ENCODE measurements at regions not wholly inside any gene's neighbourhood (a gene's known extent, or its start where the extent isn't known, plus 50 kb on each side); places are given as distances from the start of the nearest gene placed in this dataset.

DNA sequence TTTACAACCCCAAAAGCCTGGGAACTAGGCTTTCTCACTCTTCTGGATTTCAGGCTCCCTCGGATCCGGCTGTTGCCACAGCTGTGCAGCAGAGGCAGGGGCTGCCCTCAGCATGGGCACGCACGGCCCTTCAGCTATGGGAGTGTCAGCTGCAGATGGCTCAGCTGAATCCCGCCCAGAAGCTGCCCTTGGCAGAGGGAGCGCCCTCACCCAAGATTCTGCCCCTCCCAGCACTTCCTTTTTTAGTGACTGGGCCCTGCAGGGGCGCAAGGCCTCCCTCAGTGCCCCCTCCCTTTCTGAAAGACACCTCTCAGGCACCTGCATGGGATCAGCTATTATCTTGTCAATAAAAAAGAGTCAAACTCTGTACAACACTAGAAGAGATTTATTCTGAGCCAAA, 67.9 kb upstream of the THBS2 start:
- Mint-ChIP-seq H3K4me1 (ENCODE audit: low read depth) (peaks cover 3% of the 10 kb centered on the region), H3K27ac (ENCODE audit: unreplicated experiment) (no peak overlapping the region), H3K4me3 (ENCODE audit: unreplicated experiment) (no peak overlapping the region), H3K36me3 (ENCODE audit: low read depth) (no peaks in the 10 kb centered on the region), H3K27me3 (ENCODE audit: low read depth) (no peaks in the 10 kb centered on the region), H3K9me3 (ENCODE audit: low read depth) (no peaks in the 10 kb centered on the region)
- TF ChIP-seq, protein P1, sequence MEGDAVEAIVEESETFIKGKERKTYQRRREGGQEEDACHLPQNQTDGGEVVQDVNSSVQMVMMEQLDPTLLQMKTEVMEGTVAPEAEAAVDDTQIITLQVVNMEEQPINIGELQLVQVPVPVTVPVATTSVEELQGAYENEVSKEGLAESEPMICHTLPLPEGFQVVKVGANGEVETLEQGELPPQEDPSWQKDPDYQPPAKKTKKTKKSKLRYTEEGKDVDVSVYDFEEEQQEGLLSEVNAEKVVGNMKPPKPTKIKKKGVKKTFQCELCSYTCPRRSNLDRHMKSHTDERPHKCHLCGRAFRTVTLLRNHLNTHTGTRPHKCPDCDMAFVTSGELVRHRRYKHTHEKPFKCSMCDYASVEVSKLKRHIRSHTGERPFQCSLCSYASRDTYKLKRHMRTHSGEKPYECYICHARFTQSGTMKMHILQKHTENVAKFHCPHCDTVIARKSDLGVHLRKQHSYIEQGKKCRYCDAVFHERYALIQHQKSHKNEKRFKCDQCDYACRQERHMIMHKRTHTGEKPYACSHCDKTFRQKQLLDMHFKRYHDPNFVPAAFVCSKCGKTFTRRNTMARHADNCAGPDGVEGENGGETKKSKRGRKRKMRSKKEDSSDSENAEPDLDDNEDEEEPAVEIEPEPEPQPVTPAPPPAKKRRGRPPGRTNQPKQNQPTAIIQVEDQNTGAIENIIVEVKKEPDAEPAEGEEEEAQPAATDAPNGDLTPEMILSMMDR (IDR thresholded peaks at IDR 0.05), result no peak
- no peak for DNase-seq (ENCODE audit: low spot score)

DNA sequence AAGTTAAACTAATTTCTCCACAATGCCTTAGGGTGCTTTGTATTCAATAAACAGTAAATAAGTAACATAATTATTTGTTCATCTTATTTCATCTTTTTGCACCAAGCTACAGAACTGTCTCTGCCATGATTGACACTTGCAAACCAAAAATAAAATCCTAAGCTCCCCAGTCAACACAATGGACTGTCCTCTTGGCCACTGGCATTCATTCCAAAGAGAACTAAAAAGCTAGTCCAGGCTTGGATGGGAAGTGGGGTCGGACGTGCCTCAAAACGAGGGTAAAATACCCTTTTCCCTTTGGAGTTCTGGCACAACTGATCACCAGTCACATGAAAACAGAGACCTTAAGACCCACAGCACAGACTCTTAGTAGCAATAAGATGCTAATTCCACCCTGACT, 66.4 kb upstream of the THBS2 start:
- H3K36me3 Mint-ChIP-seq (ENCODE audit: low read depth), result no peaks in the 10 kb centered on the region
- no peaks in the 10 kb centered on the region for H3K27me3 Mint-ChIP-seq (ENCODE audit: low read depth)
- no peak overlapping the region for H3K27ac Mint-ChIP-seq (ENCODE audit: unreplicated experiment)
- H3K4me1 Mint-ChIP-seq (ENCODE audit: low read depth), result no peaks in the 10 kb centered on the region
- no peak for DNase-seq (ENCODE audit: low spot score)
- TF ChIP-seq, protein P1 (IDR thresholded peaks at IDR 0.05), result no peak
- H3K9me3 Mint-ChIP-seq (ENCODE audit: low read depth), result no peaks in the 10 kb centered on the region
- H3K4me3 Mint-ChIP-seq (ENCODE audit: unreplicated experiment), result no peak overlapping the region

DNA sequence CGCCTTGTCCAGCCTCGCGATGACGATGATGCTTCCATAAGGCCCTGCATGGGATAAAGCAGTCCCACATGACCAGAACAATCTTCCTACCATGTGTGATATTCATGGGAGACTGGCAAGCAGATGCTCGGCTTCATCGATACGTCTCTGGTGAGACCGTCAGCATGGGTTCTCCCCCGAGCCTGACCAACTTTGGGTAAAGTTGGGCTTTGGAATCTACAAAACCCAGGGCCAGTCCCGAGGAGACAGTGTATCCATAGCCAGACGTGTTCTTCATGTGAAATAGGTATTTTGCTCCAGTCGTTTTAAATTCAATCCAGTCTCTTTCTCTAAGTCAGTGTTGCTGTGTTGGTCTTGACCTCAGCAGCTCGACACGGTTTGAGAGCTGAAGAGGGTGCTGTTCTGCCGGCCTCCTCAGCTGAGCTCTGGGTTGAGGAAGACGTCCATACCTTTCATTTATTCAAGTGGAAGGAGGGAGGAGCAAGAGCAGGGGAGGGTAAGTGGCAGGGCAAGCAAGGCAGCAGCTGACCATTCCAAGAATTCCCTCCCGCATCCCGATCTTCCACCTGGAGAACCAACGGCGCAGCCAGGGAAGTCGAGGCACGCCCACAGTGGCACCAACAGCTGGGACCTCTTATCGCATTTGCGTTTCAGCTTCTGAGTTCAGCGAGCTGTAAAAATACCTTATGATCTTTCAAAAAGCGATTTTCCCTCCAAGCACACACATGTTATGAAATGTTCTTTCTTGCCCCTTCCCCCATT, 64.0 kb upstream of the THBS2 start:
- no peak for DNase-seq (ENCODE audit: low spot score)
- TF ChIP-seq, protein P1 (IDR thresholded peaks at IDR 0.05), result no peak
- no peaks in the 10 kb centered on the region for H3K9me3 Mint-ChIP-seq (ENCODE audit: low read depth)
- no peak overlapping the region for H3K4me3 Mint-ChIP-seq (ENCODE audit: unreplicated experiment)
- H3K27ac Mint-ChIP-seq (ENCODE audit: unreplicated experiment), result no peak overlapping the region
- no peaks in the 10 kb centered on the region for H3K4me1 Mint-ChIP-seq (ENCODE audit: low read depth)
- no peaks in the 10 kb centered on the region for H3K36me3 Mint-ChIP-seq (ENCODE audit: low read depth)
- H3K27me3 Mint-ChIP-seq (ENCODE audit: low read depth), result no peaks in the 10 kb centered on the region

DNA sequence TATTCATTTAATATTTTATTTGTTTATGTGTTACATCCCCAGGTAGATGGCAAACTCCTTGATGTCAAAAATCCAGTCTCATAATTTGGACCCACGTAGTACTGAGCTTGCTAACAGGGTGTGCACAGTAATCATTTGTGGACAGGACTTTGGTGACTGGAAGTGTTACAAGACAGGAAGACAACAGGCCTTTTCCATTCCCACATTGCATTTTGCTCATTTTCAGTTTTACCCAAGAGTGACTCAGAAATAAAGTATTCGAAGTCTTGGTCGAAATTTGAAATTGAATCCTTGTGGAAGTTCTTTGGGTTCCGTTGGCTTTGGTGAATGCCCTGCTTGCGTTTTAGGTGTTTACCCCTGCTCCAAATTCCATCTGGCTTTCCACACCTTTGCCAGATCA, 63.0 kb upstream of the THBS2 start:
- no peaks in the 10 kb centered on the region for H3K4me1 Mint-ChIP-seq (ENCODE audit: low read depth)
- no peak overlapping the region for H3K4me3 Mint-ChIP-seq (ENCODE audit: unreplicated experiment)
- TF ChIP-seq, protein P1 (IDR thresholded peaks at IDR 0.05), result no peak
- no peak for DNase-seq (ENCODE audit: low spot score)
- no peaks in the 10 kb centered on the region for H3K27me3 Mint-ChIP-seq (ENCODE audit: low read depth)
- no peak overlapping the region for H3K27ac Mint-ChIP-seq (ENCODE audit: unreplicated experiment)
- H3K36me3 Mint-ChIP-seq (ENCODE audit: low read depth), result no peaks in the 10 kb centered on the region
- H3K9me3 Mint-ChIP-seq (ENCODE audit: low read depth), result no peaks in the 10 kb centered on the region

DNA sequence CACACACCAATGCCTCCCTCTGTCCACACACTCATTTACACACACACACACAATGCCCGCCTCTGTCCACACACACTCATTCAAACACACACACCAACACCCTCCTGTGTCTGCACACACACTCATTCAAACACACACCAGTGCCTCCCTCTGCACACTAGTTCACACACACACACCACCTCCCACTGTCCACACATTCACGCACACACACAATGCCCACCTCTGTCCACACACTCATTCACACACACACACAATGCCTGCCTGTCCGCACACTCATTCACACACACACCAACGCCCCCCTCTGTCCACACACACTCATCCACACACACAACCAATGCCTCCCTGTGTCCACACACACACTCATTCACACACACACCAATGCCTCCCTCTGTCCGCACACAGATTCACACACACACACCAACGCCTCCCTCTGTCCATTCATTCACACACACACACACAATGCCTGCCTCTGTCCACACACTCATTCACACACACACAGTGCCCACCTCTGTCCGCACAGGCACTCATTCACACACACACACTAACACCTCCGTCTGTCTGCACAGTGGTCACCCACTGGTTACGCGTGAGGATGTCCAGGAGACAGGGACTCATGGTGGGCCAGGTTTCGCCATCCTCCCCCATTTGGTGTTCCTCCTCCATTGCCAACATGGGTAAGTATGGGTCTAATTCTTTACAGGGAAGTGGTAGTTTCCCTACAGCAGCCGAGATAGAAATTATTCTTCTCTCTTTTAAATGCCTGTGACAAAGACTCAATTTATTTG, 62.4 kb upstream of the THBS2 start:
- H3K27ac Mint-ChIP-seq (ENCODE audit: unreplicated experiment), result no peak overlapping the region
- DNase-seq (ENCODE audit: low spot score), result no peak
- no peaks in the 10 kb centered on the region for H3K9me3 Mint-ChIP-seq (ENCODE audit: low read depth)
- TF ChIP-seq, protein P1 (IDR thresholded peaks at IDR 0.05), result no peak
- no peaks in the 10 kb centered on the region for H3K36me3 Mint-ChIP-seq (ENCODE audit: low read depth)
- no peaks in the 10 kb centered on the region for H3K4me1 Mint-ChIP-seq (ENCODE audit: low read depth)
- H3K4me3 Mint-ChIP-seq (ENCODE audit: unreplicated experiment), result no peak overlapping the region
- H3K27me3 Mint-ChIP-seq (ENCODE audit: low read depth), result no peaks in the 10 kb centered on the region
